ENCODE measurements at regions not wholly inside any gene's neighbourhood (a gene's known extent, or its start where the extent isn't known, plus 50 kb on each side); places are given as distances from the start of the nearest gene placed in this dataset.

GRCh38 chr3:5579946-5580345, 392.4 kb downstream of the EDEM1 start:
- TF ChIP-seq CTCF (IDR thresholded peaks at IDR 0.05) (no peak), POLR2A (IDR thresholded peaks at IDR 0.05) (no peak)

All from Peyer's patch (tissue), 4 donors.